Endodermal cell (in vitro differentiated cells): ENCODE measurements at regions not wholly inside any gene's neighbourhood (a gene's known extent, or its start where the extent isn't known, plus 50 kb on each side); places are given as distances from the start of the nearest gene placed in this dataset.
"Not testable (repeated sequence)": the region's sequence is repeated elsewhere in the genome, so short reads cannot be mapped to it uniquely, and the experiment has no call there.

Experiments used
- DNase-seq: peaks from one replicate; pipeline ENCODE4 v3.0.0-alpha.2; 2017
- H3K27ac ChIP-seq: 2 replicates; pipeline ENCODE4 v1.5.1; 2013; ENCODE audit warnings: mild to moderate bottlenecking, low read depth, low read length, moderate library complexity
- H3K27me3 ChIP-seq: 2 replicates; pipeline ENCODE4 v1.6.1; 2013; ENCODE audit warnings: mild to moderate bottlenecking, low read length, moderate library complexity; ENCODE audit not compliant: insufficient read depth, control insufficient read depth, poor library complexity, severe bottlenecking
- H3K36me3 ChIP-seq: 2 replicates; pipeline ENCODE4 v1.7.0; 2013; ENCODE audit warnings: mild to moderate bottlenecking, low read length, moderate library complexity; ENCODE audit not compliant: control insufficient read depth, insufficient read depth
- H3K4me1 ChIP-seq: one replicate; pipeline ENCODE4 v1.7.0; 2013; ENCODE audit warnings: low read length; ENCODE audit not compliant: control insufficient read depth, insufficient read depth
- H3K4me3 ChIP-seq: 2 replicates; pipeline ENCODE4 v1.5.1; 2013; ENCODE audit warnings: mild to moderate bottlenecking, low read length, moderate library complexity
- H3K9ac ChIP-seq: 2 replicates; pipeline ENCODE4 v1.6.1; 2013; ENCODE audit warnings: mild to moderate bottlenecking, low read length, moderate library complexity; ENCODE audit not compliant: poor library complexity, severe bottlenecking; ENCODE audit errors: extremely low read depth
- H3K9me3 ChIP-seq: 2 replicates; pipeline ENCODE4 v1.6.1; 2013; ENCODE audit warnings: mild to moderate bottlenecking, low read length, moderate library complexity; ENCODE audit not compliant: control insufficient read depth
- H3K27ac Mint-ChIP-seq: 2 replicates; pipeline ENCODE4 v1.8.0; 2020; ENCODE audit warnings: mixed read lengths
- H3K27me3 Mint-ChIP-seq: 2 replicates; pipeline ENCODE4 v1.8.0; 2021; ENCODE audit warnings: mild to moderate bottlenecking, mixed read lengths; ENCODE audit not compliant: insufficient read depth
- H3K36me3 Mint-ChIP-seq: 2 replicates; pipeline ENCODE4 v1.8.0; 2020; ENCODE audit warnings: low read depth, mixed read lengths
- H3K4me1 Mint-ChIP-seq: 2 replicates; pipeline ENCODE4 v1.8.0; 2020; ENCODE audit warnings: mixed read lengths
- H3K4me3 Mint-ChIP-seq: 2 replicates; pipeline ENCODE4 v1.8.0; 2020; ENCODE audit warnings: mild to moderate bottlenecking, moderate library complexity, mixed read lengths
- H3K9me3 Mint-ChIP-seq: 2 replicates; pipeline ENCODE4 v1.8.0; 2020; ENCODE audit warnings: mild to moderate bottlenecking, mixed read lengths
- CTCF ChIP-seq: fragments of 200-600 bp; sonication (generic); conservative IDR thresholded peaks from 2 replicates; pipeline ENCODE4 v1.5.0; 2021; ENCODE audit warnings: antibody characterized with exemption, mild to moderate bottlenecking
- WGBS, 2 experiments: methylation state at CpG; one replicate each; pipeline versions ENCODE4 v1.1.5 to v1.1.7; 2013; ENCODE audit warnings: missing lambda C conversion rate in 2 of 2, mixed read lengths in 1 of 2; ENCODE audit not compliant: insufficient coverage in 1 of 2, insufficient read length in 1 of 2; 5-methylcytosine and 5-hydroxymethylcytosine counted together

- DNase-seq = no peak
- Histone ChIP-seq H3K9me3 (no peaks in the 10 kb centered on the region), H3K36me3 (no peaks in the 10 kb centered on the region), H3K4me3 (no peak overlapping the region), H3K4me1 (no peaks in the 10 kb centered on the region), H3K27me3 (no peaks in the 10 kb centered on the region), H3K9ac (no peak overlapping the region), H3K27ac (no peak overlapping the region)
- Mint-ChIP-seq H3K27me3 (no peaks in the 10 kb centered on the region), H3K27ac (no peak overlapping the region), H3K4me1 (no peaks in the 10 kb centered on the region), H3K9me3 (no peaks in the 10 kb centered on the region), H3K36me3 (no peaks in the 10 kb centered on the region), H3K4me3 (no peak overlapping the region)
- no peak for TF ChIP-seq CTCF
Observed at GRCh38 chr3:166425021-166425420, 587.8 kb upstream of the BCHE start.

GRCh38 chr3:166423824-166424513 lies 586.7 kb upstream of the BCHE start:
- H3K4me3 ChIP-seq, H3K9ac ChIP-seq, H3K9me3 Mint-ChIP-seq, H3K27me3 ChIP-seq, H3K36me3 Mint-ChIP-seq, H3K27ac ChIP-seq, H3K36me3 ChIP-seq, H3K27me3 Mint-ChIP-seq, H3K4me1 Mint-ChIP-seq, H3K9me3 ChIP-seq, H3K4me3 Mint-ChIP-seq, DNase-seq, H3K4me1 ChIP-seq, H3K27ac Mint-ChIP-seq: not testable (repeated sequence)
- 95 to 100% methylated on average over 1 to 26 of the region's 26 CpGs for WGBS, 2 experiments

- Mint-ChIP-seq H3K36me3 (no peaks in the 10 kb centered on the region), H3K27ac (no peak overlapping the region), H3K4me3 (no peak overlapping the region), H3K4me1 (no peaks in the 10 kb centered on the region), H3K9me3 (no peaks in the 10 kb centered on the region), H3K27me3 (no peaks in the 10 kb centered on the region)
- Histone ChIP-seq H3K27me3 (no peaks in the 10 kb centered on the region), H3K9ac (no peak overlapping the region), H3K4me1 (no peaks in the 10 kb centered on the region), H3K36me3 (no peaks in the 10 kb centered on the region), H3K27ac (no peak overlapping the region), H3K9me3 (peaks cover 4% of the 10 kb centered on the region), H3K4me3 (no peak overlapping the region)
- no peak for TF ChIP-seq CTCF
- no peak for DNase-seq
Observed at GRCh38 chr3:166422556-166422955, 585.3 kb upstream of the BCHE start.

DNA sequence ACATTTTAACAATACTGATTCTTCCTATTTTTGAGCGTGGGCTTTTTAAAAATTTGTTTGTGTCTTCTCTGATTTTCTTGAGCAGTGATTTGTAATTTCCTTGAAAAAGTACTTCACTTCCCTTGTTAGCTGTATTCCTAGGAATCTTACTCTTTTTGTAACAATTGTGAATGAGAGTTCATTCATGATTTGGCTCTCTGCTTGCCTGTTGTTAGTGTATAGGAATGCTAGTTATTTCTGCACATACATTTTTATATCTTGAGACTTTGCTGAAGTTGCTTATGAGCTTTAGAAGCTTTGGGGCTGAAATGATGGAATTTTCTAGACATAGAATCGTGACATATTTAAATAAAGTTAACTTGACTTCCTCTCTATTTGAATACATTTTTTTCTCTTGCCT lies 582.8 kb upstream of the BCHE start:
- no peak for DNase-seq
- no peaks in the 10 kb centered on the region for H3K27me3 ChIP-seq
- Mint-ChIP-seq H3K27ac (no peak overlapping the region), H3K4me1 (no peaks in the 10 kb centered on the region), H3K9me3 (no peaks in the 10 kb centered on the region), H3K36me3 (no peaks in the 10 kb centered on the region), H3K4me3 (no peak overlapping the region), H3K27me3 (no peaks in the 10 kb centered on the region)
- H3K4me1 ChIP-seq = no peaks in the 10 kb centered on the region
- no peaks in the 10 kb centered on the region for H3K36me3 ChIP-seq
- TF ChIP-seq CTCF = no peak
- H3K27ac ChIP-seq = no peak overlapping the region
- H3K9ac ChIP-seq = no peak overlapping the region
- no peak overlapping the region for H3K4me3 ChIP-seq
- 94 to 100% methylated on average over 1 of the region's 2 CpGs for WGBS, 2 experiments
- H3K9me3 ChIP-seq = peaks cover 4% of the 10 kb centered on the region
